ENCODE measurements at regions not wholly inside any gene's neighbourhood (a gene's known extent, or its start where the extent isn't known, plus 50 kb on each side); places are given as distances from the start of the nearest gene placed in this dataset.

DNA sequence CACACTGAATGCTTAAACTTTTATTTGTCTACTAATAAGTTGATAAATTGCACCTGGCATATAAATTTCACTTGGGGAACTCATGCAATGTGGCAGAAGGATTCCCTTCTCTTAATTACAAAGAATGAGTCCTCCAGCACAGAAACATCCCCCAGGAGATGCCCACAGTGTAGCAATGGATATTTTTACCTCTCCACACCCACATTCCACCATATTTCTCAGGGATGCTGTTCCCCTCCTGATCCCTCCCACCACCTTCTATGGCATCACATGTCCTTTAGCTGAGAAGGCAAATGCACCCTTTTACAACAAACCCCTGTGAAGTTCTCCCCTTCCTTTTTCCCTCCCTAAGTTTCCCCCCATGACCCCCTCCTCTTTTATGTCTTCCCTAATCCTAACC lies 56.1 kb upstream of the UBASH3B start:
- H3K4me1 Mint-ChIP-seq: peaks cover 6% of the 10 kb centered on the region
- ATAC-seq: no peak
- ChIA-PET POLR2A (interaction anchor here (0.6 kb wide), 1 partner anchor 159 kb away, joined by 3 read pairs; no protein-coding TSS in a partner anchor), CTCF (interaction anchor here (1.3 to 1.4 kb wide), 2 partner anchors 30 to 43 kb away, joined by 3 to 5 read pairs; no protein-coding TSS in a partner anchor)
- DNase-seq (ENCODE audit: low spot score): no peak
- TF ChIP-seq ZNF232 (CRISPR knock-in tag; IDR thresholded peaks at IDR 0.05) (no peak), ESRRA (CRISPR knock-in tag; IDR thresholded peaks at IDR 0.05; ENCODE audit: borderline replicate concordance) (no peak), GTF2I (CRISPR knock-in tag; conservative IDR thresholded peaks at IDR 0.05) (no peak), ELF4 (CRISPR knock-in tag; IDR thresholded peaks at IDR 0.05; ENCODE audit: low read depth) (no peak), TCF7 (CRISPR knock-in tag; IDR thresholded peaks at IDR 0.05; ENCODE audit: low read depth) (no peak), RELA (CRISPR knock-in tag; IDR thresholded peaks at IDR 0.05; ENCODE audit: borderline replicate concordance) (no peak), ETV6 (CRISPR knock-in tag; IDR thresholded peaks at IDR 0.05) (no peak), RORB (CRISPR knock-in tag; IDR thresholded peaks at IDR 0.05) (no peak), SMAD4 (CRISPR knock-in tag; IDR thresholded peaks at IDR 0.05) (no peak), GABPB1 (CRISPR knock-in tag; IDR thresholded peaks at IDR 0.05) (no peak), KAT7 (CRISPR knock-in tag; IDR thresholded peaks at IDR 0.05; ENCODE audit: borderline replicate concordance) (no peak), ZNF138 (CRISPR knock-in tag; conservative IDR thresholded peaks at IDR 0.05) (no peak)
- TF ChIP-seq, protein P1, sequence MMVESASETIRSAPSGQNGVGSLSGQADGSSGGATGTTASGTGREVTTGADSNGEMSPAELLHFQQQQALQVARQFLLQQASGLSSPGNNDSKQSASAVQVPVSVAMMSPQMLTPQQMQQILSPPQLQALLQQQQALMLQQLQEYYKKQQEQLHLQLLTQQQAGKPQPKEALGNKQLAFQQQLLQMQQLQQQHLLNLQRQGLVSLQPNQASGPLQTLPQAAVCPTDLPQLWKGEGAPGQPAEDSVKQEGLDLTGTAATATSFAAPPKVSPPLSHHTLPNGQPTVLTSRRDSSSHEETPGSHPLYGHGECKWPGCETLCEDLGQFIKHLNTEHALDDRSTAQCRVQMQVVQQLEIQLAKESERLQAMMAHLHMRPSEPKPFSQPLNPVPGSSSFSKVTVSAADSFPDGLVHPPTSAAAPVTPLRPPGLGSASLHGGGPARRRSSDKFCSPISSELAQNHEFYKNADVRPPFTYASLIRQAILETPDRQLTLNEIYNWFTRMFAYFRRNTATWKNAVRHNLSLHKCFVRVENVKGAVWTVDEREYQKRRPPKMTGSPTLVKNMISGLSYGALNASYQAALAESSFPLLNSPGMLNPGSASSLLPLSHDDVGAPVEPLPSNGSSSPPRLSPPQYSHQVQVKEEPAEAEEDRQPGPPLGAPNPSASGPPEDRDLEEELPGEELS (CRISPR knock-in tag; IDR thresholded peaks at IDR 0.05): no peak
- TF ChIP-seq, protein P2, sequence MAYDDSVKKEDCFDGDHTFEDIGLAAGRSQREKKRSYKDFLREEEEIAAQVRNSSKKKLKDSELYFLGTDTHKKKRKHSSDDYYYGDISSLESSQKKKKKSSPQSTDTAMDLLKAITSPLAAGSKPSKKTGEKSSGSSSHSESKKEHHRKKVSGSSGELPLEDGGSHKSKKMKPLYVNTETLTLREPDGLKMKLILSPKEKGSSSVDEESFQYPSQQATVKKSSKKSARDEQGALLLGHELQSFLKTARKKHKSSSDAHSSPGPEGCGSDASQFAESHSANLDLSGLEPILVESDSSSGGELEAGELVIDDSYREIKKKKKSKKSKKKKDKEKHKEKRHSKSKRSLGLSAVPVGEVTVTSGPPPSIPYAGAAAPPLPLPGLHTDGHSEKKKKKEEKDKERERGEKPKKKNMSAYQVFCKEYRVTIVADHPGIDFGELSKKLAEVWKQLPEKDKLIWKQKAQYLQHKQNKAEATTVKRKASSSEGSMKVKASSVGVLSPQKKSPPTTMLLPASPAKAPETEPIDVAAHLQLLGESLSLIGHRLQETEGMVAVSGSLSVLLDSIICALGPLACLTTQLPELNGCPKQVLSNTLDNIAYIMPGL (CRISPR knock-in tag; IDR thresholded peaks at IDR 0.05): no peak
- TF ChIP-seq, protein P3, sequence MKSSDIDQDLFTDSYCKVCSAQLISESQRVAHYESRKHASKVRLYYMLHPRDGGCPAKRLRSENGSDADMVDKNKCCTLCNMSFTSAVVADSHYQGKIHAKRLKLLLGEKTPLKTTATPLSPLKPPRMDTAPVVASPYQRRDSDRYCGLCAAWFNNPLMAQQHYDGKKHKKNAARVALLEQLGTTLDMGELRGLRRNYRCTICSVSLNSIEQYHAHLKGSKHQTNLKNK (CRISPR knock-in tag; IDR thresholded peaks at IDR 0.05): no peak
- TF ChIP-seq, protein P4, sequence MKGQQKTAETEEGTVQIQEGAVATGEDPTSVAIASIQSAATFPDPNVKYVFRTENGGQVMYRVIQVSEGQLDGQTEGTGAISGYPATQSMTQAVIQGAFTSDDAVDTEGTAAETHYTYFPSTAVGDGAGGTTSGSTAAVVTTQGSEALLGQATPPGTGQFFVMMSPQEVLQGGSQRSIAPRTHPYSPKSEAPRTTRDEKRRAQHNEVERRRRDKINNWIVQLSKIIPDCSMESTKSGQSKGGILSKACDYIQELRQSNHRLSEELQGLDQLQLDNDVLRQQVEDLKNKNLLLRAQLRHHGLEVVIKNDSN (CRISPR knock-in tag; IDR thresholded peaks at IDR 0.05): no peak
- TF ChIP-seq, protein P5, sequence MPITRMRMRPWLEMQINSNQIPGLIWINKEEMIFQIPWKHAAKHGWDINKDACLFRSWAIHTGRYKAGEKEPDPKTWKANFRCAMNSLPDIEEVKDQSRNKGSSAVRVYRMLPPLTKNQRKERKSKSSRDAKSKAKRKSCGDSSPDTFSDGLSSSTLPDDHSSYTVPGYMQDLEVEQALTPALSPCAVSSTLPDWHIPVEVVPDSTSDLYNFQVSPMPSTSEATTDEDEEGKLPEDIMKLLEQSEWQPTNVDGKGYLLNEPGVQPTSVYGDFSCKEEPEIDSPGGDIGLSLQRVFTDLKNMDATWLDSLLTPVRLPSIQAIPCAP (CRISPR knock-in tag; IDR thresholded peaks at IDR 0.05): no peak
- TF ChIP-seq, protein P6, sequence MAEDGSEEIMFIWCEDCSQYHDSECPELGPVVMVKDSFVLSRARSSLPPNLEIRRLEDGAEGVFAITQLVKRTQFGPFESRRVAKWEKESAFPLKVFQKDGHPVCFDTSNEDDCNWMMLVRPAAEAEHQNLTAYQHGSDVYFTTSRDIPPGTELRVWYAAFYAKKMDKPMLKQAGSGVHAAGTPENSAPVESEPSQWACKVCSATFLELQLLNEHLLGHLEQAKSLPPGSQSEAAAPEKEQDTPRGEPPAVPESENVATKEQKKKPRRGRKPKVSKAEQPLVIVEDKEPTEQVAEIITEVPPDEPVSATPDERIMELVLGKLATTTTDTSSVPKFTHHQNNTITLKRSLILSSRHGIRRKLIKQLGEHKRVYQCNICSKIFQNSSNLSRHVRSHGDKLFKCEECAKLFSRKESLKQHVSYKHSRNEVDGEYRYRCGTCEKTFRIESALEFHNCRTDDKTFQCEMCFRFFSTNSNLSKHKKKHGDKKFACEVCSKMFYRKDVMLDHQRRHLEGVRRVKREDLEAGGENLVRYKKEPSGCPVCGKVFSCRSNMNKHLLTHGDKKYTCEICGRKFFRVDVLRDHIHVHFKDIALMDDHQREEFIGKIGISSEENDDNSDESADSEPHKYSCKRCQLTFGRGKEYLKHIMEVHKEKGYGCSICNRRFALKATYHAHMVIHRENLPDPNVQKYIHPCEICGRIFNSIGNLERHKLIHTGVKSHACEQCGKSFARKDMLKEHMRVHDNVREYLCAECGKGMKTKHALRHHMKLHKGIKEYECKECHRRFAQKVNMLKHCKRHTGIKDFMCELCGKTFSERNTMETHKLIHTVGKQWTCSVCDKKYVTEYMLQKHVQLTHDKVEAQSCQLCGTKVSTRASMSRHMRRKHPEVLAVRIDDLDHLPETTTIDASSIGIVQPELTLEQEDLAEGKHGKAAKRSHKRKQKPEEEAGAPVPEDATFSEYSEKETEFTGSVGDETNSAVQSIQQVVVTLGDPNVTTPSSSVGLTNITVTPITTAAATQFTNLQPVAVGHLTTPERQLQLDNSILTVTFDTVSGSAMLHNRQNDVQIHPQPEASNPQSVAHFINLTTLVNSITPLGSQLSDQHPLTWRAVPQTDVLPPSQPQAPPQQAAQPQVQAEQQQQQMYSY (CRISPR knock-in tag; IDR thresholded peaks at IDR 0.05): no peak
- no peaks in the 10 kb centered on the region; the same call in 1 of the 2 replicates for H3K27me3 Mint-ChIP-seq (ENCODE audit: low read depth)
- H3K27ac Mint-ChIP-seq: no peak overlapping the region
- no peak overlapping the region for H3K4me3 Mint-ChIP-seq
- no peaks in the 10 kb centered on the region for H3K36me3 Mint-ChIP-seq
- peaks cover 4% of the 10 kb centered on the region for H3K9me3 Mint-ChIP-seq

Data from WTC11 (cell line).